DOHH2 (cell line): ENCODE measurements at regions not wholly inside any gene's neighbourhood (a gene's known extent, or its start where the extent isn't known, plus 50 kb on each side); places are given as distances from the start of the nearest gene placed in this dataset.

Experiments
- H3F3A ChIP-seq: fragments of 200-600 bp; sonication (generic), shearing (Covaris generic); 2 replicates; pipeline ENCODE4 v1.6.0; 2016; ENCODE audit warnings: antibody characterized with exemption, mild to moderate bottlenecking; ENCODE audit not compliant: control insufficient read depth, insufficient read depth
- H3K27ac ChIP-seq: fragments of 200-600 bp; sonication (generic); 2 replicates; pipeline ENCODE4 v1.5.1; 2014; ENCODE audit warnings: low read depth, mild to moderate bottlenecking, low read length, moderate library complexity
- H3K27me3 ChIP-seq: fragments of 200-600 bp; sonication (generic); 2 replicates; pipeline ENCODE4 v1.6.1; 2014; ENCODE audit warnings: mild to moderate bottlenecking, low read length, mixed read lengths; ENCODE audit not compliant: control insufficient read depth
- H3K36me3 ChIP-seq: fragments of 200-600 bp; sonication (generic); 2 replicates; pipeline ENCODE4 v1.6.1; 2014; ENCODE audit warnings: mild to moderate bottlenecking, low read length, moderate library complexity, mixed read lengths; ENCODE audit not compliant: control insufficient read depth
- H3K4me1 ChIP-seq: fragments of 200-600 bp; sonication (generic); 2 replicates; pipeline ENCODE4 v1.6.1; 2014; ENCODE audit warnings: mild to moderate bottlenecking, low read length, mixed read lengths; ENCODE audit not compliant: control insufficient read depth
- H3K4me2 ChIP-seq: fragments of 200-600 bp; sonication (generic); 2 replicates; pipeline ENCODE4 v1.6.0; 2014; ENCODE audit warnings: mild to moderate bottlenecking, low read length, moderate library complexity
- H3K4me3 ChIP-seq: fragments of 200-600 bp; sonication (generic); 2 replicates; pipeline ENCODE4 v1.5.1; 2014; ENCODE audit warnings: mild to moderate bottlenecking, low read length, mixed read lengths
- H3K79me2 ChIP-seq: fragments of 200-600 bp; sonication (generic); 2 replicates; pipeline ENCODE4 v1.6.1; 2014; ENCODE audit warnings: mild to moderate bottlenecking, low read length, mixed read lengths; ENCODE audit not compliant: control insufficient read depth
- H3K9me2 ChIP-seq: fragments of 200-600 bp; sonication (generic); replicated peaks from 2 replicates; pipeline ENCODE4 v1.6.1; 2014; ENCODE audit warnings: mild to moderate bottlenecking, low read length, mixed read lengths; ENCODE audit not compliant: control insufficient read depth
- H3K9me3 ChIP-seq: fragments of 200-600 bp; sonication (generic); 2 replicates; pipeline ENCODE4 v1.6.1; 2014; ENCODE audit warnings: antibody characterized with exemption, low read length, mixed read lengths; ENCODE audit not compliant: control insufficient read depth, insufficient read depth
- H4K20me1 ChIP-seq: fragments of 200-600 bp; sonication (generic); 2 replicates; pipeline ENCODE4 v1.6.0; 2014; ENCODE audit warnings: low read depth, mild to moderate bottlenecking, antibody characterized with exemption, low read length, moderate library complexity; ENCODE audit not compliant: control insufficient read depth, insufficient read depth
- EZH2phosphoT487 ChIP-seq: fragments of 200-600 bp; sonication (generic); IDR thresholded peaks from 2 replicates; pipeline ENCODE4 v1.6.1; 2017; ENCODE audit warnings: borderline replicate concordance, mild to moderate bottlenecking, antibody characterized with exemption, low read length, moderate library complexity, mixed read lengths
- TF ChIP-seq, protein P1 (sequence below): fragments of 200-600 bp; sonication (generic); IDR thresholded peaks from one replicate; pipeline ENCODE4 v1.5.1; 2014; ENCODE audit warnings: antibody characterized with exemption, mild to moderate bottlenecking, low read depth, low read length; ENCODE audit not compliant: poor library complexity, severe bottlenecking

DNA sequence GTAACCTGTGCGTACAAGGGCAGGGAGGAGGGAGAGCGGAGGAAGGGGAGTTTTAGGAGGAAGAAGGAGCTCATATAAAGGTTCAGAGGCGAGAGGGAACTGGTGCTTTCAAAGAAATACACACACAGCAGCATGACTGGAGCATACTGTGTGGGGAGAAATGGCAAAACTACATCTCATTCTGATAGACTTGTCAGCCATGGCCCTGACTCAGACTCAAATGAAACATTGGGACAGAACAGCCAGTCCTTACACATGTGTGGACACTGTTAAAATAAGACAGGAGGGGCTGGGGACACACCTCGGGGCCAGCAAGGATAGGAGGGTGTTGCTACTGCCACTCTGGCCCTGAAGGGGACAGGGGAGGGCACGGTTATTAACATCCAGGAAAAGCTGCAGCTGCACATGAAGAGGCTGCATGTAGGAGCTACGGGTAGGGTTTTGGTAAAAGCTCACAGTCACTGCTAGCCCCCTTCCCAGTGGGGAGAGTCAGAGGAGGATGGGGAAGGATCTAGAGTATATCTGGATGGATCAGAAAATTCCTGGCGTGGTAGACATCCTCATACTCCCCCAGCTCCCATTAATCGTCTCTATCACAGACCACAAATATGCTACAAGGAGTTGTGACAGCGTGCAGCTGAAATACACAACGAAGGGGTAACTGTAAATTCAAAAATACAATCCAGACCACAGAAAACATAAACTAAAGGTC, 110.5 kb downstream of the GATA6 start:
- no peaks in the 10 kb centered on the region for H3K79me2 ChIP-seq
- no peaks in the 10 kb centered on the region for H4K20me1 ChIP-seq
- no peaks in the 10 kb centered on the region for H3K9me3 ChIP-seq
- no peaks in the 10 kb centered on the region for H3F3A ChIP-seq
- H3K4me3 ChIP-seq = no peak overlapping the region
- H3K4me2 ChIP-seq = no peak overlapping the region
- no peaks in the 10 kb centered on the region for H3K27me3 ChIP-seq
- H3K4me1 ChIP-seq = no peaks in the 10 kb centered on the region
- no peaks in the 10 kb centered on the region for H3K36me3 ChIP-seq
- TF ChIP-seq, protein P1, sequence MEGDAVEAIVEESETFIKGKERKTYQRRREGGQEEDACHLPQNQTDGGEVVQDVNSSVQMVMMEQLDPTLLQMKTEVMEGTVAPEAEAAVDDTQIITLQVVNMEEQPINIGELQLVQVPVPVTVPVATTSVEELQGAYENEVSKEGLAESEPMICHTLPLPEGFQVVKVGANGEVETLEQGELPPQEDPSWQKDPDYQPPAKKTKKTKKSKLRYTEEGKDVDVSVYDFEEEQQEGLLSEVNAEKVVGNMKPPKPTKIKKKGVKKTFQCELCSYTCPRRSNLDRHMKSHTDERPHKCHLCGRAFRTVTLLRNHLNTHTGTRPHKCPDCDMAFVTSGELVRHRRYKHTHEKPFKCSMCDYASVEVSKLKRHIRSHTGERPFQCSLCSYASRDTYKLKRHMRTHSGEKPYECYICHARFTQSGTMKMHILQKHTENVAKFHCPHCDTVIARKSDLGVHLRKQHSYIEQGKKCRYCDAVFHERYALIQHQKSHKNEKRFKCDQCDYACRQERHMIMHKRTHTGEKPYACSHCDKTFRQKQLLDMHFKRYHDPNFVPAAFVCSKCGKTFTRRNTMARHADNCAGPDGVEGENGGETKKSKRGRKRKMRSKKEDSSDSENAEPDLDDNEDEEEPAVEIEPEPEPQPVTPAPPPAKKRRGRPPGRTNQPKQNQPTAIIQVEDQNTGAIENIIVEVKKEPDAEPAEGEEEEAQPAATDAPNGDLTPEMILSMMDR = no peak
- no peak for TF ChIP-seq EZH2phosphoT487
- no peaks in the 10 kb centered on the region for H3K9me2 ChIP-seq
- no peak overlapping the region for H3K27ac ChIP-seq

- TF ChIP-seq EZH2phosphoT487 = no peak
- TF ChIP-seq, protein P1 = no peak
- Histone ChIP-seq H3K4me3 (no peak overlapping the region), H3K27ac (no peak overlapping the region), H3K4me1 (no peaks in the 10 kb centered on the region), H3K9me2 (no peaks in the 10 kb centered on the region), H3K4me2 (no peak overlapping the region), H3K9me3 (no peaks in the 10 kb centered on the region), H3K79me2 (no peaks in the 10 kb centered on the region), H4K20me1 (no peaks in the 10 kb centered on the region), H3F3A (no peaks in the 10 kb centered on the region), H3K27me3 (no peaks in the 10 kb centered on the region), H3K36me3 (no peaks in the 10 kb centered on the region)
Measured at GRCh38 chr18:22278798-22279197, 109.4 kb downstream of the GATA6 start.

- Histone ChIP-seq H3K27ac (no peak overlapping the region), H3K4me1 (no peaks in the 10 kb centered on the region), H3K9me3 (no peaks in the 10 kb centered on the region), H3K4me3 (no peak overlapping the region), H3K9me2 (no peaks in the 10 kb centered on the region), H3K36me3 (no peaks in the 10 kb centered on the region), H3K27me3 (no peaks in the 10 kb centered on the region), H4K20me1 (no peaks in the 10 kb centered on the region), H3F3A (no peaks in the 10 kb centered on the region), H3K79me2 (no peaks in the 10 kb centered on the region), H3K4me2 (no peak overlapping the region)
- no peak for TF ChIP-seq EZH2phosphoT487
- TF ChIP-seq, protein P1 = no peak
Measured at GRCh38 chr18:22277758-22278157, 108.4 kb downstream of the GATA6 start.
